NB4 (cell line): ENCODE measurements at regions not wholly inside any gene's neighbourhood (a gene's known extent, or its start where the extent isn't known, plus 50 kb on each side); places are given as distances from the start of the nearest gene placed in this dataset.

Experiments used
- CTCF ChIP-seq: IDR thresholded peaks from one replicate; pipeline ENCODE4 v1.5.1; 2012; ENCODE audit warnings: low read depth, low read length
- POLR2A ChIP-seq: IDR thresholded peaks from 2 replicates; pipeline ENCODE4 v1.6.1; 2011; ENCODE audit warnings: mild to moderate bottlenecking; ENCODE audit not compliant: insufficient read length; ENCODE audit errors: extremely low read depth

- TF ChIP-seq CTCF (no peak), POLR2A (no peak)
Observed at GRCh38 chr15:35851491-35851890, 305.5 kb upstream of the DPH6 start.
